GM08714 (cell line): ENCODE measurements at regions not wholly inside any gene's neighbourhood (a gene's known extent, or its start where the extent isn't known, plus 50 kb on each side); places are given as distances from the start of the nearest gene placed in this dataset.

ENCODE experiments used
- H3K4me3 ChIP-seq: fragments of 200-500 bp; sonication (Bioruptor generic); 2 replicates; pipeline ENCODE4 v1.5.1; 2014; ENCODE audit warnings: mild to moderate bottlenecking, low read length, inconsistent platforms
- ZNF274 ChIP-seq: IDR thresholded peaks from 2 replicates; pipeline ENCODE4 v1.6.1; 2012; ENCODE audit warnings: mild to moderate bottlenecking, low read depth, low read length

DNA sequence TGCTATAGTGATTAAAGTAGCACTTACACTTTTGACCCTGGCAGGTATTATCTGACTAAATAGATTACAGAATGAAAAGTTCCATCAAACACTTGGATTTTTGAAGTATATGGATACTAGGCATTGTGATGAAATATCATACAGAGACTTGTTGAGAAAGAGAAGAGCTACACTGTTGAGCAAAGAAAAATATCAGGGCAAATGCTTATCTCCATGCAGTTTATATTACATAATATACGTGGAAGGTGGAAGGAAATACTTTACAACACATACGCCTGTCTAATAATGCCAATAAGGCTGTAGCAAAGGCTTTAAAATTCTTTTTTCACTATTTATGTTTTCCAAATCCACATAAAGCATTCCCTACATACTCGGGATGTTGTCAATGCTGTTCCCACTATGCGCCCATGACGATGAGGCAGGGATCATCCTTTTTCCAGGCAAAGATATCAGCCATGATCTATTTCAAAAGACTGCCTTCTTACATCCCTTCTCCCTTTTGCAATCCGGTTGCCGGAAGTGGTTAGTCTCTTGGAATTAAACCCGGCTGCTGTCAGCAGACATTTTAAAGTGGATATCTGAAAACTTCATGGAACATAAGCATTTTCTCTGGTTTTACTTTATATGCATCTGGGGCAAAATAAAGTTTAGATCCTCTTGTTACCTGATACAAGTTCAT is 92.6 kb upstream of the ITGA4 start:
- no peak overlapping the region for H3K4me3 ChIP-seq
- TF ChIP-seq ZNF274 = no peak

DNA sequence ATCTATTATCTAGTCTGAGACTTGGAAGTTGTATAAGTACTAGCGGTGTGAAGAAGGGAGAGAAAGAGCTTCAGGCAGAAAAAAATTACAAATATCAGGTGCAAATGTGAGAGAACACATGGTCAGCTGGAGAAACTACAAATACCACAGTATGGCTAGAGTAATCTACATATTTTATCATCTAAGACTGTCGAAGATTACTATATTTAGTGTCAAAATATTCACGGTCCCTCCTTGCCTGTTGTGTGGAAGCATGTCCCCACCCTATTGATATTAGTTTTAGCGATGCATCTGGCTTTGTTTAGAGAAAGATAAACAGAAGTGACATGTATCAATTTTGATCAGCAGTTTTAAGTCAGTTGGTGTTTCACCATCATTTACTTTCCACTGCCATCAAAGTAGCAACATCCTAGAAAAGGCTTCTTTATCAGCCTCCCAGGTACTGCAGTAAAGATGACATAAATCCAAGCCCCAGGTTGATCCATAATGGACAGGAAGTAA is 90.5 kb upstream of the ITGA4 start:
- TF ChIP-seq ZNF274 = no peak
- no peak overlapping the region for H3K4me3 ChIP-seq

DNA sequence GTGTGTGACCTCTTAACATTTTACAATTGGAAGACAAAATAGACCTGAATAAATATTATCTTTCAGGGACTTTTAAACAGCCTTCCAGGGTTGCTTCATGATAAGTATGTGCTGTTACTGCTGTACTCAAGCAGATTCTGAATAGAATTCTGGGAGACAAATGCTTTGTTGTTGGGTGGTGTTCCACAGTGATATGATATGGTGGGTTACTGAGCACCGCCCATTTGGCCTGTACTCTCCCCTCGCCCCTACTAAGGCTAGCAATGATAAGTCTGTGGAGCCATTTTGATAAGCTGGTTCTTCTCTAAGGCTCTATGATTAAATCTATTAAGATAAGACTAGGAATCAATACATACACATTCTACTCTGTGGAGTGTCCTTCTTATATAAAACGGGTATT is 89.8 kb upstream of the ITGA4 start:
- no peak overlapping the region for H3K4me3 ChIP-seq
- no peak for TF ChIP-seq ZNF274

DNA sequence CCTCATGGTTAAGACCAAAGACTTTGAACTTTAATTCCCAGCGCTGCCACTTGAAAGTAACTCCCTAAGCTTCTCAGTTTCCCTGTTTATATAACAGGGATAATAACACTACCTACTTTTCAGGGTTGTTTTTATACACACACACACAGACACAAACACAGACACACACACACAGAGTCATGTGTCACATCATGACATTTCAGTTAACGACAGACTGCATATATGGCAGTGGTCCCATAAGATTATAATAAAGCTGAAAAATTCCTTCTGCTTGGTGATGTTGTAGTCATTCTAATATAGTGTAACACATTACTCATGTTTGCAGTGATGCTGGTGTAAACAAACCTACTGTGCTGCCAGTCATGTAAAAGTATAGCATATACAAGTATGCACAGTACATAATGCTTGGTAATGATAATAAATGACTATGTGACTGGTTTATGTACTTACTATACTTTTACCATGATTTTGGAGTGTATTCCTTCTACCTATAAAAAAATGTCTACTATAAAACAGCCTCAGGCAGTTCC is 89.2 kb upstream of the ITGA4 start:
- TF ChIP-seq ZNF274 = no peak
- H3K4me3 ChIP-seq = no peak overlapping the region

DNA sequence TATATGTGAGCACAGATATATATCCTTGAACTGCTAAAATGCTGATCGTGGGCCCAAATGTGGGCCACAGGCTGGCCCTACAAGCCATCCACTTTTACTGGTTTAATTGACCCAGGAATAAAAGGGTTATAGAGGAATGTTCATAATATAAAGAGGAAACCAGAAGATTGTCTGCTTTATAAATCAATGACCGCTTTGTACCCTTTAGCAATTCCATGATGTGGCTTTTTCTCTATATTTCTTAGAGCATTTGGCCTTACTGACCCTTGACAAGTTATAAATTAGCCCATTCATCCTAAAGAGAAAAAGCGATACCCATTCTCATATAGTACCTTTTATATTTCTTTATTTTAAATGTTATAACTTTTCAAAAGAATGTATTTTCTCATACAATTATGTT is 87.1 kb upstream of the ITGA4 start:
- H3K4me3 ChIP-seq = no peak overlapping the region
- TF ChIP-seq ZNF274 = no peak

DNA sequence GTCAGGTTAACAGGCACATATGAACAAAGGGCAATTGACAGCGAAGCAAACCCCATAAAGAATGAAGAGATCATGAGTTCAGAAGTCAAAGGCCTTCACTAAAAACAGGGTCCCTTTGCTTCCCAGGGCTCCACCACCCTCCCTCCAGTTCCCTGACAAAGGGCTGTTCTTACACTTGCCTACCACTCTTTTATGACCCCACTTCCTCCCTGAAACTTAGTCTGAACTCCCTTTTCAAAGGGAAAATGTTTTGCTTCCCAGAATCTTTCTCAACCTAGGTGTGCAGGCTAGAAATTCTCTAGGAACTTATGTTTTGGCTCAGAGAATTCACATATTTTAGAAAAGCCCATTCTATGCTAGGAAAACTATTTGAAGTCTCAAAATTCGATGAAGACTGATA is 86.0 kb upstream of the ITGA4 start:
- no peak for TF ChIP-seq ZNF274
- no peak overlapping the region for H3K4me3 ChIP-seq

DNA sequence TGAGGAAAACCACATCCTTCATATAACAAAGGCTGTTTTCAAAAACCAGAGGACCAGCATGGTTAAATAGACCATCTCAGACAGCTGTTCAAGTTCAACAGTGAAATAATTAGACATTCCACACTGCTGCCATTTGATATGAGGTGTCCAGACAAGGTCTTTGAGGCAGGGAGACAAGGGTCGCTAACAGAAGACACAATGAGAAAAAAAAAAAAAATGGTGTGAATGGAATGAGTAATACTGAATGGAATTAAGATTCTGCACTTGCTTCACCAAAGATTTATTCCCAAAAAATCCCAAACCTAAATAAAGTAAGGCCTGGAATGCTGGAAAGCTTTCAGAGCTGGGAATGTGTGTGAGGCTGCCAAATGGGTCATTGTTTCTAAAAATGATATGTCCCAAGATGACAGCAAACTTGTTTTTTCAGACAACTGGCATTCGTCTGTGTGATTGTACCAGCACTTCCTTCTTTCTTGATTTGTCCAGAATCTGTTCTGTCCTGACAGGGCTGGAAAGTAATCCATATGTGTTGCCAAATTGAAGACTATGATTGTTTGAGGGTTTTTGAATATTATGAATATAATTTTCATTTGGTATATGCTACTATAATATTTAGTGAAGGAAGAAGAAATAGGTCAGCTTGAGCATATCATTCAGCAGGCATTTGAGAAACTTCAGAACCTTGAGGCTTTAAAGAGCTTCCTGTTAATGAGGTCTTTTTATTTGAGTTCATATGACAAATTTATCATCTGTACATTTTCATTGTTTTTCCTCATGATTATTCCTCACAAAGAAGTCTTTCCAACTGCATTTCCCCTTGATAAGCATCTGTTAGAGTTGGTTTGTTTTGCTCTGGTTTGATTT is 85.2 kb upstream of the ITGA4 start:
- no peak for TF ChIP-seq ZNF274
- H3K4me3 ChIP-seq = no peak overlapping the region

DNA sequence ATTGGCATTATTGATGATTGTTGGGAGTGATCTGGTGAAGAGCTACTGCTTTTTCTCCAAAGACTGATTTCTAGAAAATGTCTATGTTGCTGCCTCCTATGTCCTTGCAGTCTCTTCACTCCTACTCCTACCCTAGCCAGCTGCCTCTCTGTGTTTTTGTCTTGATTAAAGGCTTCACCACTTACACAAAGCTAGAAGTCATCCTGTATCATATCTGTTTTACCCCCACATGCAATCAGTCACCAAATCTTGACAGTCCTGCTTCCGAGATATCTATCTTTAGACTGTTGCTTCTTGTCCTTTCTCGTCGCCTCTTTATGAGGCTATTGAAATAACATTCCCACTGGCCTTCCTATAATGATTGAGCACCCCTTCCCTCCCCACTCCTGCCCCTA is 84.5 kb upstream of the ITGA4 start:
- no peak for TF ChIP-seq ZNF274

DNA sequence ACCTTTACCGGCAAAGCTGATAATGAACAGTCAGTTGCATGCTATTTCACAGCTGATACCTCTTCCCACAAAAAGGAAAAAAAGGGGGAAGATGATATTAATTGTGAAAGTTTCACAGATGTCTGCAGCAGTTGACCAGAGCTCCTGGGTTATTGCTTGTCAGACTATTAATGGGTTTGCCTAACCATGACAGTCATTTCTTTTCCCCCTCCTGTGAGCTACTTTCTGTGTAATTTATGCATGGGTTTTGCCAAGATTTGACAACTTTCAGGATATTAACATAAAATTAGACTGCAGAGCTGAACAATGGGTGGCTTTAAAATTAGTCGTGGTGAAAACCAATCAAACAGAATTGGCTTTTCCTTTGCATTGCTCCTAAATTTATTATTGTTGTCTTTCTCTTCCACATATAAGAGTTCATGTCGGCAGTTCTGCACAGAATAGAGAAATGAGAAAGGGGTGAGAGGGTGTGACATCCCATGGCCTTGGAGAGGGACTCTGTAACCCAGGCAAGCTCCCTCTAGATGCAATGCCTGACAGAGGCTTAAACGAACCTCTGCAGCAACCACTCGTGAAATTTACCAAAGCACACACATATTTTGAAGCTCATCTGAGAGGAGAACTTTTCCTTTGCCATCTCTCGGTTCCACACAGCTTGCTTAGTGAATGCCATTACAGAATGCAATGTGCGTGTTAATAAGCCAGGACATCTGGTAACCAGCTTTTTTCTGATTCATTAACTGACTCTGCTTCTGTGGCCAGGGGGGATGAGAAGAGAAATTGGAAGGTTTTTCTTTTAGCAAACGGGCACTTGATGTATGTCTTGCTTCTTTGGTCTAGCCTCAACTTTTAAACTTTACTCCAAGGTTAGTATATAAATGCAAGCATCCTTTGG is 82.2 kb upstream of the ITGA4 start:
- peak overlapping the region; percentile 57 for H3K4me3 ChIP-seq
- no peak for TF ChIP-seq ZNF274

More for the DNA sequence above, 84.5 kb upstream of the ITGA4 start:
- no peak overlapping the region for H3K4me3 ChIP-seq

DNA sequence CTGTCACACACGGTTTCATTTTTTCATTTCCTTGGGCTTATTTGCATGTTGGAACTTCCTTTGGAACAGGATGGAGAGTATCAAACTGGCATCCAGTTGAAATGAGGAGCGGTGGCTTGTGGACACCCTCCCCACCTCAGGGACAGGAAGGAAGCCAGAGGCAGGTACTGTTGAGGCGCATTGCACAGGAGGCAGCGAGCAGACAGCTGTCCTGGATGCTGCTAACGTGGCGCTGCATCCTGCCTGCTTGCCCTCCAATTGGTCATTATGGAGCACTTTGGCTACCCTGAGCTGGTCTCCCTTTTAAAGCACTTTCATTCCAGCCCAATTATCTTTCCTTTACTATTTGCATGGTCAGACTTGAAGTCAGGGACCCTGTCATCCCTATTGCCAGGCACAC is 80.7 kb upstream of the ITGA4 start:
- TF ChIP-seq ZNF274 = no peak
- H3K4me3 ChIP-seq = no peak overlapping the region

DNA sequence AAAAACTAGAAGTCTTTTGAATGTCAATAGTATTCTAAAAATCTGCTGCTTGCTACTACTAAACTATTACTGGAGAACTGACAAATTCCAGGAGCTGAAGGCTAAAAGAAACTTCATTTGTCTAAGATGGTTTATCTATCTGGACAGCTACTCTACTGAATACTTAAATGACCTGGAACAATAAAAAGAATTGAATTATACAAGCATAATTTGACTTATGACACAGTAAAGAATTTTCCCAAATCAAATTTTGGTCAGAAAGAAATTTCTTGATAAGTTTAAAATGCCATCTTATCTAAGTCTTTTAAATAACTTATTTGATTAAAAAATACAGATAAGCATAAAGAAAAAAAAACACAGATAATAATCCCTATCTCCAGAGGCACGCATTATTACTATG is 80.2 kb upstream of the ITGA4 start:
- no peak for TF ChIP-seq ZNF274
- no peak overlapping the region for H3K4me3 ChIP-seq

DNA sequence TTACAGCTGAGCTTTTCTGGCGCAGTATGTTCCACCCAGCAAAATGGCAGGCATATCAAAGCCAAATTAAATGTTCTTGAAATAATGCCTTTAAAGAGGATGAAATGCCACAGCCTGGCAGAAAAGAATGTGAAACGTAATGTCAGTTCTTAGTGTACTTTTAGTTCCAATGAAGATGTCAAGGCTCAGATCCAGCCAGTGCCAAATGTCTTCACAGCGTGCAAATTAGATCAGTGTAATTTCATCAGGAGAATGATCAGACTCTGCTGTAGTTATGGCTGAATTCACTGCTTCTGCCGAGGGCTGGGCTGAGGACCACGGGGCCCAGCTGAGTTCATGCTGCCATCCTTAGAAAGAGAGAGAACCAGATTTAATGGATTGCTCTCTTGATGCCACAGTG is 78.7 kb upstream of the ITGA4 start:
- H3K4me3 ChIP-seq = no peak overlapping the region
- no peak for TF ChIP-seq ZNF274

DNA sequence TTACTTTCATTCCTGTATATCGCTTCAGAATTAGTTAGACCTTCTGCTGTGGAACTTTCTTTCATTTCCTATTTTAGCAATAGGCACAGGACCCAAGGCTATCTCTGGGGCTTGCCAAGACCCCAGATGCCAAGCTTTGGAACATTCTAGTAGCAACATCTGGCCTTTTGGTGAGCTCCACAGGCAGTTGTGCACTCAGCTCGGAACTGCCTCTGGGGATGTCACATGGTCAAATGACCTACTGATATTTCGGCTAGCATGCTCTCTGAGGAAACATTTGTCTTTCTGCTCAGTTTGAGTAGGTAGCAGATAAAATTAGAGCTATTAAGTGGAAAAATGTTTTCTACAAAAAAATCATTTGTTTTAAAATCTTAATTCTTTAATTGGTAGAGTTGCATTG is 76.6 kb upstream of the ITGA4 start:
- no peak for TF ChIP-seq ZNF274
- no peak overlapping the region for H3K4me3 ChIP-seq

DNA sequence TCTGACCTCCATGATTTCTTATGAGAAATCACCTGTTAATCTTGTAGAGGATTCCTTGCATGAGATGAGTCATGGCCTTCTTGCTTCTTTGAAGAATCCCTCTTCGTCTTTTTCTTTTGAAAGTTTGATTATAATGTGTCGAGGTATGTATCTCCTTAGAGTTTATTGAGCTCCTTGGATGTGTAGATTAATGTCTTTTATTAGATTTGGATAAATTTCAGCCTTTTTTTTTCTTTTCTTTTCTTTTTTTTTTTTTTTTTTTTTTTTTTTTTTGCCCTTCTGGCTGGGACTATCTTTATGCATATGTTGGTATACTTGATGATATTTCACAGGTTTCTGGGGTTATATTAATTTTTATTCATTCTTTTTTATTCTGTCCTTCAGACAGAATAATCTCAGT is 72.3 kb upstream of the ITGA4 start:
- no peak for TF ChIP-seq ZNF274
- H3K4me3 ChIP-seq = no peak overlapping the region

DNA sequence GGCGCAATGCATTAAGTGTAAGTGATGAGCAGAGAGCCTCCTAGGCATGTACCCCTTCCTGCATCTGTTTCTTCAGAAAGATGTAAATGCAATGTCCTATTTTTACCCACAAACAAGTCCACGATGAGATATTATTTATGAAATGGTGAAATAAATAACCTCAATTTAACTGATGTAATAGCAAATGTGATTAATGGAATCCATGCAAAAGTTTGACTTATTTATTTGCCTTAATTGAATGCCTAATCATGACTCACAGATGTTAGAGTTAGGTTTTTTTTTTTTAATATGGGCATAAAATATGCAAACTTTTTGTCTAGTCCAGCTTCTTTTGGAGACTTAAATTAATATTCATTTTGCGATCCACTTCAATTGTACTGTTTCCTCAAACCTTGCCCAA is 67.7 kb upstream of the ITGA4 start:
- no peak for TF ChIP-seq ZNF274
- H3K4me3 ChIP-seq = no peak overlapping the region
